HUDEP-2 (cell line): ENCODE measurements at regions not wholly inside any gene's neighbourhood (a gene's known extent, or its start where the extent isn't known, plus 50 kb on each side); places are given as distances from the start of the nearest gene placed in this dataset.

Source experiments
- DNase-seq, 76 experiments: peaks; one replicate each; lab custom pipeline; 2025; ENCODE audit not compliant: unreplicated experiment in 76 of 76; lab: John Stamatoyannopoulos, UW

- no peak for DNase-seq
These were observed 67.7 kb upstream of the JCAD start for GRCh38 chr10:30127120-30127541.

- no peak for DNase-seq
These were observed 66.1 kb upstream of the JCAD start for GRCh38 chr10:30125496-30125895.

GRCh38 chr10:30124704-30125103 lies 65.3 kb upstream of the JCAD start:
- DNase-seq: no peak

- no peak for DNase-seq
These were observed 62.0 kb upstream of the JCAD start for GRCh38 chr10:30121401-30121800.

GRCh38 chr10:30118590-30118989 lies 59.2 kb upstream of the JCAD start:
- no peak for DNase-seq

- DNase-seq: no peak
These were observed 58.6 kb upstream of the JCAD start for GRCh38 chr10:30117812-30118501.

- DNase-seq: no peak
These were observed 56.7 kb upstream of the JCAD start for GRCh38 chr10:30116041-30116491.

GRCh38 chr10:30115626-30115940 lies 56.2 kb upstream of the JCAD start:
- no peak for DNase-seq

- no peak for DNase-seq
These were observed 55.7 kb upstream of the JCAD start for GRCh38 chr10:30114881-30115625.

- no peak for DNase-seq
These were observed 55.0 kb upstream of the JCAD start for GRCh38 chr10:30114401-30114800.

GRCh38 chr10:30111340-30112022 lies 52.1 kb upstream of the JCAD start:
- DNase-seq: no peak
